Medulla oblongata (tissue), 1 donor: ENCODE measurements at regions not wholly inside any gene's neighbourhood (a gene's known extent, or its start where the extent isn't known, plus 50 kb on each side); places are given as distances from the start of the nearest gene placed in this dataset.
"Not testable (repeated sequence)": the region's sequence is repeated elsewhere in the genome, so short reads cannot be mapped to it uniquely, and the experiment has no call there.

Experiments used
- DNase-seq: peaks from one replicate; pipeline ENCODE4 v3.0.0-alpha.2; 2015; ENCODE audit errors: extremely low spot score

GRCh38 chr9:41018948-41019347 is 109.5 kb downstream of the FOXD4L6 start:
- DNase-seq = not testable (repeated sequence)

GRCh38 chr9:41016699-41017098 is 111.8 kb downstream of the FOXD4L6 start:
- DNase-seq = not testable (repeated sequence)

GRCh38 chr9:40999952-41000700 is 128.4 kb downstream of the FOXD4L6 start:
- DNase-seq = not testable (repeated sequence)

- not testable (repeated sequence) for DNase-seq
These were observed 133.0 kb downstream of the FOXD4L6 start for GRCh38 chr9:40995490-40995889.

- not testable (repeated sequence) for DNase-seq
These were observed 134.6 kb downstream of the FOXD4L6 start for GRCh38 chr9:40993842-40994241.

- not testable (repeated sequence) for DNase-seq
These were observed 135.1 kb downstream of the FOXD4L6 start for GRCh38 chr9:40993375-40993774.

- DNase-seq = not testable (repeated sequence)
These were observed 136.0 kb downstream of the FOXD4L6 start for GRCh38 chr9:40992472-40992821.

GRCh38 chr9:40991741-40992471 is 136.6 kb downstream of the FOXD4L6 start:
- DNase-seq = peak; percentile 100

GRCh38 chr9:40991100-40991740 is 137.3 kb downstream of the FOXD4L6 start:
- DNase-seq = peak; percentile 28

GRCh38 chr9:40986332-40986731 is 142.1 kb downstream of the FOXD4L6 start:
- not testable (repeated sequence) for DNase-seq

- DNase-seq = not testable (repeated sequence)
These were observed 153.1 kb downstream of the FOXD4L6 start for GRCh38 chr9:40975351-40975750.

GRCh38 chr9:40974912-40975311 is 153.6 kb downstream of the FOXD4L6 start:
- DNase-seq = not testable (repeated sequence)

- not testable (repeated sequence) for DNase-seq
These were observed 156.7 kb downstream of the FOXD4L6 start for GRCh38 chr9:40971773-40972172.

GRCh38 chr9:40970340-40970739 is 158.1 kb downstream of the FOXD4L6 start:
- not testable (repeated sequence) for DNase-seq

- not testable (repeated sequence) for DNase-seq
These were observed 166.0 kb downstream of the FOXD4L6 start for GRCh38 chr9:40962461-40962860.

GRCh38 chr9:40951876-40952494 is 176.5 kb downstream of the FOXD4L6 start:
- not testable (repeated sequence) for DNase-seq

- not testable (repeated sequence) for DNase-seq
These were observed 182.3 kb downstream of the FOXD4L6 start for GRCh38 chr9:40946228-40946627.

GRCh38 chr9:40942730-40943129 is 185.8 kb downstream of the FOXD4L6 start:
- DNase-seq = not testable (repeated sequence)

GRCh38 chr9:40939888-40940209 is 188.6 kb downstream of the FOXD4L6 start:
- not testable (repeated sequence) for DNase-seq

GRCh38 chr9:40939201-40939887 is 189.1 kb downstream of the FOXD4L6 start:
- DNase-seq = not testable (repeated sequence)

- DNase-seq = no peak
These were observed 193.1 kb downstream of the FOXD4L6 start for GRCh38 chr9:40935336-40935735.
